GM23248 (cell line): ENCODE measurements at regions not wholly inside any gene's neighbourhood (a gene's known extent, or its start where the extent isn't known, plus 50 kb on each side); places are given as distances from the start of the nearest gene placed in this dataset.

ENCODE experiments used
- DNase-seq: peaks from one replicate; pipeline ENCODE4 v3.0.0-alpha.2; 2015
- H2AFZ ChIP-seq: fragments of 200-600 bp; sonication (generic); 2 replicates; pipeline ENCODE4 v1.6.1; 2016; ENCODE audit warnings: antibody characterized with exemption
- H3F3A ChIP-seq: fragments of 200-600 bp; sonication (generic); 2 replicates; pipeline ENCODE4 v1.6.1; 2016; ENCODE audit warnings: mild to moderate bottlenecking, antibody characterized with exemption, mixed run types; ENCODE audit not compliant: insufficient read depth
- H3K27ac ChIP-seq: fragments of 200-600 bp; sonication (generic); 2 replicates; pipeline ENCODE4 v1.5.1; 2016; ENCODE audit warnings: mild to moderate bottlenecking
- H3K27me3 ChIP-seq: fragments of 200-600 bp; sonication (generic); replicated peaks from 2 replicates; pipeline ENCODE4 v1.6.1; 2016; ENCODE audit warnings: mild to moderate bottlenecking; ENCODE audit not compliant: insufficient read depth
- H3K36me3 ChIP-seq: fragments of 200-600 bp; sonication (generic); 2 replicates; pipeline ENCODE4 v1.6.1; 2016; ENCODE audit warnings: low read depth, mild to moderate bottlenecking
- H3K4me1 ChIP-seq: fragments of 200-600 bp; sonication (generic); 2 replicates; pipeline ENCODE4 v1.6.1; 2016; ENCODE audit warnings: mild to moderate bottlenecking; ENCODE audit not compliant: insufficient read depth
- H3K4me2 ChIP-seq: fragments of 200-600 bp; sonication (generic); one replicate; pipeline ENCODE4 v1.6.1; 2016; ENCODE audit warnings: mild to moderate bottlenecking; ENCODE audit not compliant: unreplicated experiment
- H3K4me3 ChIP-seq: fragments of 200-600 bp; sonication (generic); 2 replicates; pipeline ENCODE4 v1.5.1; 2016; ENCODE audit warnings: mild to moderate bottlenecking
- H3K79me2 ChIP-seq: fragments of 200-600 bp; sonication (generic); 2 replicates; pipeline ENCODE4 v1.6.1; 2016; ENCODE audit warnings: mild to moderate bottlenecking; ENCODE audit not compliant: insufficient read depth
- H3K9ac ChIP-seq: fragments of 200-600 bp; sonication (generic); 2 replicates; pipeline ENCODE4 v1.6.1; 2016; ENCODE audit warnings: mild to moderate bottlenecking
- H3K9me2 ChIP-seq: fragments of 200-600 bp; sonication (generic); 2 replicates; pipeline ENCODE4 v1.6.1; 2016; ENCODE audit warnings: mixed run types, mild to moderate bottlenecking, moderate library complexity; ENCODE audit not compliant: insufficient read depth
- H3K9me3 ChIP-seq: fragments of 200-600 bp; sonication (generic); one replicate; pipeline ENCODE4 v1.6.1; 2017; ENCODE audit warnings: low read depth
- H4K20me1 ChIP-seq: fragments of 200-600 bp; sonication (generic); 2 replicates; pipeline ENCODE4 v1.6.0; 2016; ENCODE audit not compliant: insufficient read depth
- EZH2 ChIP-seq: fragments of 200-600 bp; sonication (generic); IDR thresholded peaks from 2 replicates; pipeline ENCODE4 v1.6.1; 2018; ENCODE audit warnings: antibody characterized with exemption, mild to moderate bottlenecking; ENCODE audit not compliant: insufficient read depth, poor library complexity, severe bottlenecking
- EZH2phosphoT487 ChIP-seq: fragments of 200-600 bp; sonication (generic); IDR thresholded peaks from 2 replicates; pipeline ENCODE4 v1.6.1; 2018; ENCODE audit warnings: antibody characterized with exemption, moderate library complexity, mild to moderate bottlenecking, low read depth; ENCODE audit not compliant: insufficient read depth
- WGBS, 2 experiments: methylation state at CpG; one replicate each; pipeline ENCODE4 v1.1.6; 2015 to 2017; ENCODE audit warnings: low lambda C conversion rate in 2 of 2, low coverage in 1 of 2; ENCODE audit errors: missing lambda C conversion rate in 2 of 2; 5-methylcytosine and 5-hydroxymethylcytosine counted together
- in situ Hi-C: fragments of 300-500 bp; cut with MboI; formaldehyde crosslinking; loops from 2 replicates; pipeline ENCODE4 v1.15.0; 2020

GRCh38 chrY:19303136-19303535, 441.4 kb downstream of the KDM5D start:
- H3K9ac ChIP-seq = no peak overlapping the region
- H3K4me1 ChIP-seq = no peaks in the 10 kb centered on the region
- no peak for TF ChIP-seq EZH2phosphoT487
- no peak overlapping the region for H3K4me3 ChIP-seq
- H3K9me2 ChIP-seq = no peaks in the 10 kb centered on the region
- H3K79me2 ChIP-seq = no peaks in the 10 kb centered on the region
- no peaks in the 10 kb centered on the region for H4K20me1 ChIP-seq
- H3K27me3 ChIP-seq = no peaks in the 10 kb centered on the region
- no peak overlapping the region for H2AFZ ChIP-seq
- H3K36me3 ChIP-seq = no peaks in the 10 kb centered on the region
- in situ Hi-C loops = no loop called here
- no peak overlapping the region for H3K4me2 ChIP-seq
- no peak for DNase-seq
- H3K27ac ChIP-seq = no peak overlapping the region
- no peaks in the 10 kb centered on the region for H3K9me3 ChIP-seq
- no peaks in the 10 kb centered on the region for H3F3A ChIP-seq

- H3K4me2 ChIP-seq = no peak overlapping the region
- no peak overlapping the region for H2AFZ ChIP-seq
- H3K4me1 ChIP-seq = no peaks in the 10 kb centered on the region
- H3K4me3 ChIP-seq = no peak overlapping the region
- in situ Hi-C loops = no loop called here
- TF ChIP-seq EZH2 = no peak
- no peak for TF ChIP-seq EZH2phosphoT487
- H4K20me1 ChIP-seq = no peaks in the 10 kb centered on the region
- no peak for DNase-seq
- no peak overlapping the region for H3K9ac ChIP-seq
- H3F3A ChIP-seq = no peaks in the 10 kb centered on the region
- H3K9me2 ChIP-seq = no peaks in the 10 kb centered on the region
- no peaks in the 10 kb centered on the region for H3K9me3 ChIP-seq
- no peaks in the 10 kb centered on the region for H3K79me2 ChIP-seq
- no peak overlapping the region for H3K27ac ChIP-seq
- no peaks in the 10 kb centered on the region for H3K36me3 ChIP-seq
- H3K27me3 ChIP-seq = no peaks in the 10 kb centered on the region
- 2 to 4% methylated on average over 2 of the region's 2 CpGs for WGBS, 2 experiments
These were observed 453.6 kb downstream of the KDM5D start for GRCh38 chrY:19290925-19291324.

- no peak for TF ChIP-seq EZH2phosphoT487
- TF ChIP-seq EZH2 = no peak
- WGBS, 2 experiments = 22 to 27% methylated on average over 1 of the region's 1 CpG
- Histone ChIP-seq H4K20me1 (no peaks in the 10 kb centered on the region), H2AFZ (no peak overlapping the region), H3K4me3 (no peak overlapping the region), H3K9me2 (no peaks in the 10 kb centered on the region), H3K4me1 (no peaks in the 10 kb centered on the region), H3K4me2 (no peak overlapping the region), H3K79me2 (no peaks in the 10 kb centered on the region), H3K27ac (no peak overlapping the region), H3K36me3 (no peaks in the 10 kb centered on the region), H3K9ac (no peak overlapping the region), H3F3A (no peaks in the 10 kb centered on the region), H3K27me3 (no peaks in the 10 kb centered on the region), H3K9me3 (no peaks in the 10 kb centered on the region)
- DNase-seq = no peak
- in situ Hi-C loops = no loop called here
These were observed 470.4 kb downstream of the KDM5D start for GRCh38 chrY:19274076-19274475.

- in situ Hi-C loops = no loop called here
- H4K20me1 ChIP-seq = no peaks in the 10 kb centered on the region
- H3K9me2 ChIP-seq = no peaks in the 10 kb centered on the region
- H3K9ac ChIP-seq = no peak overlapping the region
- H3K4me2 ChIP-seq = no peak overlapping the region
- H2AFZ ChIP-seq = no peak overlapping the region
- H3K79me2 ChIP-seq = no peaks in the 10 kb centered on the region
- DNase-seq = no peak
- no peaks in the 10 kb centered on the region for H3K4me1 ChIP-seq
- H3K36me3 ChIP-seq = no peaks in the 10 kb centered on the region
- H3F3A ChIP-seq = no peaks in the 10 kb centered on the region
- H3K9me3 ChIP-seq = no peaks in the 10 kb centered on the region
- no peak overlapping the region for H3K27ac ChIP-seq
- TF ChIP-seq EZH2 = no peak
- no peak for TF ChIP-seq EZH2phosphoT487
- H3K4me3 ChIP-seq = no peak overlapping the region
- 0 to 17% methylated on average over 2 of the region's 2 CpGs for WGBS, 2 experiments
- H3K27me3 ChIP-seq = no peaks in the 10 kb centered on the region
These were observed 476.2 kb downstream of the KDM5D start for GRCh38 chrY:19268331-19268730.

- H3K27me3 ChIP-seq = no peaks in the 10 kb centered on the region
- TF ChIP-seq EZH2phosphoT487 (no peak), EZH2 (no peak)
- no peaks in the 10 kb centered on the region for H3K9me2 ChIP-seq
- no peak overlapping the region for H2AFZ ChIP-seq
- no peak overlapping the region for H3K27ac ChIP-seq
- H3K4me3 ChIP-seq = no peak overlapping the region
- no peak overlapping the region for H3K9ac ChIP-seq
- H3F3A ChIP-seq = no peaks in the 10 kb centered on the region
- H3K36me3 ChIP-seq = no peaks in the 10 kb centered on the region
- no peak overlapping the region for H3K4me2 ChIP-seq
- DNase-seq = no peak
- no peaks in the 10 kb centered on the region for H3K4me1 ChIP-seq
- no peaks in the 10 kb centered on the region for H3K9me3 ChIP-seq
- H4K20me1 ChIP-seq = no peaks in the 10 kb centered on the region
- in situ Hi-C loops = no loop called here
- H3K79me2 ChIP-seq = no peaks in the 10 kb centered on the region
- WGBS, 2 experiments = 11 to 13% methylated on average over 2 of the region's 2 CpGs
These were observed 479.1 kb downstream of the KDM5D start for GRCh38 chrY:19265404-19265803.
